SIG-M5 treated with dmso at 0.1 percent for 504 hours (cell line): ENCODE measurements at regions not wholly inside any gene's neighbourhood (a gene's known extent, or its start where the extent isn't known, plus 50 kb on each side); places are given as distances from the start of the nearest gene placed in this dataset.
"Not testable (repeated sequence)": the region's sequence is repeated elsewhere in the genome, so short reads cannot be mapped to it uniquely, and the experiment has no call there.

Experiments used
- DNase-seq: peaks from one replicate; lab custom pipeline; 2025; ENCODE audit not compliant: unreplicated experiment; lab: John Stamatoyannopoulos, UW

GRCh38 chr5:94102849-94103248, 361.4 kb upstream of the POU5F2 start:
- no peak for DNase-seq

GRCh38 chr5:94097384-94097783, 356.0 kb upstream of the POU5F2 start:
- DNase-seq: not testable (repeated sequence)

GRCh38 chr5:94094793-94095441, 353.5 kb upstream of the POU5F2 start:
- DNase-seq: no peak

GRCh38 chr5:94093300-94093699, 351.9 kb upstream of the POU5F2 start:
- DNase-seq: no peak

GRCh38 chr5:94086635-94087034, 345.2 kb upstream of the POU5F2 start:
- not testable (repeated sequence) for DNase-seq

GRCh38 chr5:94086194-94086593, 344.8 kb upstream of the POU5F2 start:
- no peak for DNase-seq

GRCh38 chr5:94082405-94082804, 341.0 kb upstream of the POU5F2 start:
- DNase-seq: no peak

- no peak for DNase-seq
Measured at GRCh38 chr5:94081088-94081487, 339.7 kb upstream of the POU5F2 start.

- DNase-seq: no peak
Measured at GRCh38 chr5:94080390-94080789, 339.0 kb upstream of the POU5F2 start.

- no peak for DNase-seq
Measured at GRCh38 chr5:94072116-94072515, 330.7 kb upstream of the POU5F2 start.

GRCh38 chr5:94066437-94067207, 325.2 kb upstream of the POU5F2 start:
- DNase-seq: no peak

- no peak for DNase-seq
Measured at GRCh38 chr5:94064025-94064424, 322.6 kb upstream of the POU5F2 start.

- no peak for DNase-seq
Measured at GRCh38 chr5:94057655-94058054, 316.3 kb upstream of the POU5F2 start.

- DNase-seq: no peak
Measured at GRCh38 chr5:94057217-94057616, 315.8 kb upstream of the POU5F2 start.

GRCh38 chr5:94049307-94049922, 308.0 kb upstream of the POU5F2 start:
- not testable (repeated sequence) for DNase-seq

- no peak for DNase-seq
Measured at GRCh38 chr5:94045839-94046782, 304.7 kb upstream of the POU5F2 start.

GRCh38 chr5:94043311-94043710, 301.9 kb upstream of the POU5F2 start:
- no peak for DNase-seq

GRCh38 chr5:94040591-94041148, 299.3 kb upstream of the POU5F2 start:
- DNase-seq: no peak

- DNase-seq: no peak
Measured at GRCh38 chr5:94039101-94039500, 297.7 kb upstream of the POU5F2 start.

GRCh38 chr5:94031631-94032030, 290.2 kb upstream of the POU5F2 start:
- DNase-seq: no peak

- DNase-seq: no peak
Measured at GRCh38 chr5:94028001-94028400, 286.6 kb upstream of the POU5F2 start.
